ENCODE measurements at regions not wholly inside any gene's neighbourhood (a gene's known extent, or its start where the extent isn't known, plus 50 kb on each side); places are given as distances from the start of the nearest gene placed in this dataset.

- TF ChIP-seq, protein P1, sequence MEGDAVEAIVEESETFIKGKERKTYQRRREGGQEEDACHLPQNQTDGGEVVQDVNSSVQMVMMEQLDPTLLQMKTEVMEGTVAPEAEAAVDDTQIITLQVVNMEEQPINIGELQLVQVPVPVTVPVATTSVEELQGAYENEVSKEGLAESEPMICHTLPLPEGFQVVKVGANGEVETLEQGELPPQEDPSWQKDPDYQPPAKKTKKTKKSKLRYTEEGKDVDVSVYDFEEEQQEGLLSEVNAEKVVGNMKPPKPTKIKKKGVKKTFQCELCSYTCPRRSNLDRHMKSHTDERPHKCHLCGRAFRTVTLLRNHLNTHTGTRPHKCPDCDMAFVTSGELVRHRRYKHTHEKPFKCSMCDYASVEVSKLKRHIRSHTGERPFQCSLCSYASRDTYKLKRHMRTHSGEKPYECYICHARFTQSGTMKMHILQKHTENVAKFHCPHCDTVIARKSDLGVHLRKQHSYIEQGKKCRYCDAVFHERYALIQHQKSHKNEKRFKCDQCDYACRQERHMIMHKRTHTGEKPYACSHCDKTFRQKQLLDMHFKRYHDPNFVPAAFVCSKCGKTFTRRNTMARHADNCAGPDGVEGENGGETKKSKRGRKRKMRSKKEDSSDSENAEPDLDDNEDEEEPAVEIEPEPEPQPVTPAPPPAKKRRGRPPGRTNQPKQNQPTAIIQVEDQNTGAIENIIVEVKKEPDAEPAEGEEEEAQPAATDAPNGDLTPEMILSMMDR (IDR thresholded peaks at IDR 0.05): no peak
- TF ChIP-seq POLR2A (IDR thresholded peaks at IDR 0.05): no peak
Observed at GRCh38 chr12:58616618-58617017, 303.7 kb downstream of the LRIG3 start.

All from esophagus squamous epithelium (tissue), 4 donors.